ENCODE measurements at regions not wholly inside any gene's neighbourhood (a gene's known extent, or its start where the extent isn't known, plus 50 kb on each side); places are given as distances from the start of the nearest gene placed in this dataset.

- TF ChIP-seq RAD21 (IDR thresholded peaks at IDR 0.05 in 1 of 2, conservative IDR thresholded peaks at IDR 0.05 in 1 of 2; ENCODE audit: low read depth in 2 of 2, low read length in 2 of 2) = no peak
- no peak for TF ChIP-seq TEAD4 (IDR thresholded peaks at IDR 0.05; ENCODE audit: low read depth, low read length)
- TF ChIP-seq BRCA1 (IDR thresholded peaks at IDR 0.05; ENCODE audit: low read depth, low read length) = no peak
- TF ChIP-seq CREB1 (IDR thresholded peaks at IDR 0.05) = no peak
- TF ChIP-seq ZNF274 (IDR thresholded peaks at IDR 0.05; ENCODE audit: borderline replicate concordance, extremely low read depth, low read length) = no peak
- no peak for TF ChIP-seq POLR2A (IDR thresholded peaks at IDR 0.05; ENCODE audit: control extremely low read depth in 1 of 2, low read depth in 2 of 2, low read length in 2 of 2)
- H3K23ac ChIP-seq (ENCODE audit: insufficient read length) = no peak overlapping the region
- POLR2A ChIA-PET (ENCODE audit: partially characterized antibody) = no interaction called here
- no peak overlapping the region for H2BK5ac ChIP-seq (ENCODE audit: low read depth, low read length)
- H3K14ac ChIP-seq (ENCODE audit: insufficient read length) = no peak overlapping the region
- DNase-seq (ENCODE audit: low read depth in 1 of 2, low spot score in 2 of 2) (no peak), FAIRE-seq (no peak)
- CTCF ChIA-PET (ENCODE audit: partially characterized antibody) = interaction anchor here (1.3 kb wide), 1 partner anchor 51 kb away, joined by 5 read pairs; no protein-coding TSS in a partner anchor
- H3K4me2 ChIP-seq (ENCODE audit: insufficient read depth in 1 of 2, low read depth in 2 of 2, low read length in 2 of 2) = no peak overlapping the region
- 83% methylated on average over 1 of the region's 1 CpG; no CpG with 5 or more reads in 1 of the 2 experiments for WGBS, 2 experiments (ENCODE audit: extremely low coverage in 1 of 2, insufficient coverage in 1 of 2, insufficient read length in 1 of 2, insufficient replicate concordance in 2 of 2, low coverage in 1 of 2, low lambda C conversion rate in 2 of 2, missing lambda C conversion rate in 1 of 2)
- H3K4me1 ChIP-seq (replicated peaks in 1 of 4; ENCODE audit: control insufficient read depth in 3 of 4, insufficient read depth in 4 of 4, low read length in 3 of 4) = peaks cover 0 to 5% (median 3%) of the 10 kb centered on the region in 4 experiments; a peak in 4 of 7 replicates
- no peak overlapping the region for H2BK15ac ChIP-seq (ENCODE audit: low read length)
- H3K27ac ChIP-seq (ENCODE audit: low read depth, low read length) = no peak overlapping the region
- no peaks in the 10 kb centered on the region for H3K27me3 ChIP-seq (replicated peaks in 1 of 4; ENCODE audit: control insufficient read depth in 3 of 4, extremely low read depth in 1 of 4, insufficient read depth in 3 of 4, low read length in 3 of 4)
- no peaks in the 10 kb centered on the region for H4K20me1 ChIP-seq (replicated peaks in 1 of 2; ENCODE audit: control insufficient read depth in 1 of 2, insufficient read depth in 2 of 2, low read length in 2 of 2)
- H4K8ac ChIP-seq (ENCODE audit: extremely low read depth, insufficient read depth, low read length) = no peak overlapping the region
- H2BK120ac ChIP-seq (replicated peaks; ENCODE audit: low read depth, low read length) = no peak overlapping the region
- no peak overlapping the region for H2BK20ac ChIP-seq (ENCODE audit: low read length)
- H4K5ac ChIP-seq (ENCODE audit: insufficient read length, low read depth, low read length) = no peak overlapping the region
- H3K36me3 ChIP-seq (ENCODE audit: control insufficient read depth in 2 of 4, insufficient read depth in 4 of 4, low read length in 3 of 4) = no peaks in the 10 kb centered on the region
- H3K9me3 ChIP-seq (ENCODE audit: insufficient read depth in 2 of 2, low read depth in 1 of 2, low read length in 1 of 2) = peaks cover 0 to 3% of the 10 kb centered on the region in 2 experiments; a peak in 1 of 4 replicates
- no peak overlapping the region for H3K4ac ChIP-seq (replicated peaks; ENCODE audit: insufficient read length, low read depth, low read length)
- no peak overlapping the region for H2AK5ac ChIP-seq (ENCODE audit: low read depth, low read length)
- H3K79me2 ChIP-seq (ENCODE audit: control insufficient read depth in 1 of 2, insufficient read depth in 2 of 2, low read length in 2 of 2) = no peaks in the 10 kb centered on the region
- H3K9ac ChIP-seq (replicated peaks in 1 of 4; ENCODE audit: extremely low read depth in 1 of 4, low read depth in 3 of 4, low read length in 3 of 4) = no peak overlapping the region
- 0 out of 2 replicates have a peak overlapping the region, but pooled peaks have one; percentile 42 for H2AFZ ChIP-seq (ENCODE audit: low read length)
- H3K79me1 ChIP-seq (ENCODE audit: low read depth, low read length) = no peaks in the 10 kb centered on the region
- no peak overlapping the region for H3K4me3 ChIP-seq (ENCODE audit: extremely low read depth in 1 of 4, insufficient read depth in 2 of 4, low read depth in 3 of 4, low read length in 4 of 4)
- H3K23me2 ChIP-seq (ENCODE audit: low read depth, low read length) = no peaks in the 10 kb centered on the region
- H2BK12ac ChIP-seq (ENCODE audit: low read depth, low read length) = no peak overlapping the region
- no peak overlapping the region for H3K56ac ChIP-seq (replicated peaks; ENCODE audit: insufficient read length, low read depth, low read length)
- no peak overlapping the region for H4K91ac ChIP-seq (replicated peaks; ENCODE audit: insufficient read length, low read length)
- no peak overlapping the region for H3K18ac ChIP-seq (ENCODE audit: extremely low read depth, low read length)
Observed at GRCh38 chr3:177571271-177571943, 374.1 kb upstream of the TBL1XR1 start.
